Right cardiac atrium (tissue), 5 donors: ENCODE measurements at regions not wholly inside any gene's neighbourhood (a gene's known extent, or its start where the extent isn't known, plus 50 kb on each side); places are given as distances from the start of the nearest gene placed in this dataset.

Experiments used
- ATAC-seq, 2 donors: fragments of 200-7000 bp; cut with Tn5 transposase; one replicate each; pipeline versions ENCODE4 v1.8.0 to v1.9.1; 2020; ENCODE audit warnings: moderate library complexity in 2 of 2, mild to moderate bottlenecking in 1 of 2
- DNase-seq, 3 donors: peaks; one replicate each; pipeline ENCODE4 v3.0.0-alpha.2; 2020
- H3K27ac ChIP-seq: one replicate; pipeline ENCODE4 v1.5.1; 2013; ENCODE audit warnings: mild to moderate bottlenecking, low read length, control low read depth, moderate library complexity
- H3K27me3 ChIP-seq: one replicate; pipeline ENCODE4 v1.6.1; 2013; ENCODE audit not compliant: control insufficient read depth, insufficient read depth
- H3K4me1 ChIP-seq: one replicate; pipeline ENCODE4 v1.6.1; 2013; ENCODE audit warnings: low read length; ENCODE audit not compliant: control insufficient read depth, insufficient read depth
- H3K4me3 ChIP-seq: one replicate; pipeline ENCODE4 v1.5.1; 2013; ENCODE audit warnings: low read length, control low read depth
- H3K9me3 ChIP-seq: one replicate; pipeline ENCODE4 v1.6.1; 2013; ENCODE audit warnings: low read length; ENCODE audit not compliant: control insufficient read depth
- WGBS: extraction: QIAGEN DNeasy Blood & Tissue Kit; methylation state at CpG from one replicate; pipeline ENCODE4 v1.1.7; 2013; 5-methylcytosine and 5-hydroxymethylcytosine counted together
- intact Hi-C, 4 donors: fragments of 100-400 bp; cut with DNase I; formaldehyde crosslinking; loops; one replicate each; pipeline versions ENCODE4 v1.11.0 to v1.14.0; 2022 to 2023
- donor health status: healthy with polysubstance abuse.
- donor health status: DM: no; HTN: yes; CAD: no.
- donor health status: DM: no; HTN: no; CAD: no.
- donor health status: DM: no; HTN: yes; CAD: no; lungs with severe emphysema.
- donor health status: DM: yes; HTN: yes; CAD: no.

GRCh38 chr9:91086657-91087461, 274.9 kb downstream of the AUH start:
- H3K9me3 ChIP-seq, result no peaks in the 10 kb centered on the region
- H3K27me3 ChIP-seq, result no peaks in the 10 kb centered on the region
- H3K27ac ChIP-seq, result no peak overlapping the region
- H3K4me3 ChIP-seq, result no peak overlapping the region
- no peak for ATAC-seq
- no peak for DNase-seq
- intact Hi-C loops, result loop anchor here in 1 of 4 donors (5.0 kb wide), 1 partner anchor 345 kb away; no protein-coding TSS in a partner anchor
- no peaks in the 10 kb centered on the region for H3K4me1 ChIP-seq

- no peaks in the 10 kb centered on the region for H3K27me3 ChIP-seq
- H3K4me3 ChIP-seq, result no peak overlapping the region
- no peaks in the 10 kb centered on the region for H3K4me1 ChIP-seq
- no peaks in the 10 kb centered on the region for H3K9me3 ChIP-seq
- intact Hi-C loops, result loop anchor here in 1 of 4 donors (5.0 kb wide), 1 partner anchor 345 kb away; no protein-coding TSS in a partner anchor
- no peak for ATAC-seq
- no peak for DNase-seq
- H3K27ac ChIP-seq, result no peak overlapping the region
Measured at GRCh38 chr9:91087462-91087759, 274.3 kb downstream of the AUH start.

- H3K9me3 ChIP-seq, result no peaks in the 10 kb centered on the region
- WGBS, result 24% methylated on average over 6 of the region's 6 CpGs
- no peak overlapping the region for H3K4me3 ChIP-seq
- ATAC-seq (peak; percentile 59 to 62), DNase-seq (peak in 1 of 3 donors; percentile 58)
- intact Hi-C loops, result loop anchor here in 2 of 4 donors (5.0 to 10.0 kb wide), 2 partner anchors 335 to 343 kb away; partner anchors contain the start of gene NFIL3 (in 1 of the 2)
- no peaks in the 10 kb centered on the region for H3K27me3 ChIP-seq
- H3K27ac ChIP-seq, result no peak overlapping the region
- H3K4me1 ChIP-seq, result no peaks in the 10 kb centered on the region
Measured at GRCh38 chr9:91089405-91090129, 272.2 kb downstream of the AUH start.

GRCh38 chr9:91090130-91090410, 271.6 kb downstream of the AUH start:
- DNase-seq (no peak), ATAC-seq (no peak)
- Histone ChIP-seq H3K4me1 (no peaks in the 10 kb centered on the region), H3K27me3 (no peaks in the 10 kb centered on the region), H3K9me3 (no peaks in the 10 kb centered on the region), H3K27ac (no peak overlapping the region), H3K4me3 (no peak overlapping the region)
- WGBS, result 72% methylated on average over 5 of the region's 5 CpGs
- intact Hi-C loops, result loop anchor here in 1 of 4 donors (10.0 kb wide), 1 partner anchor 335 kb away; the partner anchor contains the start of gene NFIL3

- DNase-seq, result no peak
- Histone ChIP-seq H3K4me3 (no peak overlapping the region), H3K9me3 (no peaks in the 10 kb centered on the region), H3K4me1 (no peaks in the 10 kb centered on the region), H3K27me3 (no peaks in the 10 kb centered on the region), H3K27ac (no peak overlapping the region)
- WGBS, result 0% methylated on average over 1 of the region's 1 CpG
- ATAC-seq, result no peak
- intact Hi-C loops, result loop anchor here in 1 of 4 donors (10.0 kb wide), 1 partner anchor 333 kb away; the partner anchor contains the start of gene NFIL3
Measured at GRCh38 chr9:91092214-91092613, 269.5 kb downstream of the AUH start.

- WGBS, result 92% methylated on average over 1 of the region's 1 CpG
- Histone ChIP-seq H3K4me3 (no peak overlapping the region), H3K9me3 (no peaks in the 10 kb centered on the region), H3K4me1 (peaks cover 5% of the 10 kb centered on the region), H3K27ac (no peak overlapping the region), H3K27me3 (no peaks in the 10 kb centered on the region)
- DNase-seq (no peak), ATAC-seq (no peak)
- intact Hi-C loops, result loop anchor here in 1 of 4 donors (10.0 kb wide), 1 partner anchor 330 kb away; the partner anchor contains the start of gene NFIL3
Measured at GRCh38 chr9:91094324-91095088, 267.2 kb downstream of the AUH start.

- intact Hi-C loops, result loop anchor here in 1 of 4 donors (10.0 kb wide), 1 partner anchor 326 kb away; the partner anchor contains the start of gene NFIL3
- ATAC-seq (no peak), DNase-seq (no peak)
- 63% methylated on average over 10 of the region's 10 CpGs for WGBS
- H3K27ac ChIP-seq, result no peak overlapping the region
- H3K27me3 ChIP-seq, result no peaks in the 10 kb centered on the region
- peaks cover 11% of the 10 kb centered on the region for H3K4me1 ChIP-seq
- no peak overlapping the region for H3K4me3 ChIP-seq
- no peaks in the 10 kb centered on the region for H3K9me3 ChIP-seq
Measured at GRCh38 chr9:91098203-91098850, 263.4 kb downstream of the AUH start.

- intact Hi-C loops, result loop anchor here in 1 of 4 donors (10.0 kb wide), 1 partner anchor 325 kb away; the partner anchor contains the start of gene NFIL3
- 59% methylated on average over 4 of the region's 4 CpGs for WGBS
- Histone ChIP-seq H3K4me1 (peaks cover 11% of the 10 kb centered on the region), H3K4me3 (no peak overlapping the region), H3K9me3 (no peaks in the 10 kb centered on the region), H3K27ac (peak overlapping the region; percentile 79), H3K27me3 (no peaks in the 10 kb centered on the region)
- DNase-seq (no peak), ATAC-seq (no peak)
Measured at GRCh38 chr9:91099436-91099835, 262.3 kb downstream of the AUH start.

- intact Hi-C loops, result loop anchor here in 1 of 4 donors (10.0 kb wide), 2 partner anchors 94 to 324 kb away; partner anchors contain the start of gene NFIL3
- H3K9me3 ChIP-seq, result no peaks in the 10 kb centered on the region
- peak in 2 of 3 donors; percentile 44 to 69 for DNase-seq
Measured at GRCh38 chr9:91100878-91101450, 260.8 kb downstream of the AUH start.

GRCh38 chr9:91101611-91102168, 260.0 kb downstream of the AUH start:
- peak in 1 of 2 donors; percentile 18 for ATAC-seq
- no peak overlapping the region for H3K4me3 ChIP-seq
- intact Hi-C loops, result loop anchor here in 1 of 4 donors (10.0 kb wide), 2 partner anchors 93 to 323 kb away; partner anchors contain the start of gene NFIL3
- peaks cover 14% of the 10 kb centered on the region for H3K4me1 ChIP-seq
- peak overlapping the region; percentile 80 for H3K27ac ChIP-seq
- H3K27me3 ChIP-seq, result no peaks in the 10 kb centered on the region
- DNase-seq, result peak in 1 of 3 donors; percentile 49
- no peaks in the 10 kb centered on the region for H3K9me3 ChIP-seq
- WGBS, result 35% methylated on average over 7 of the region's 7 CpGs

More at GRCh38 chr9:91100878-91101450, 260.8 kb downstream of the AUH start:
- ATAC-seq, result peak; percentile 52 to 63
- Histone ChIP-seq H3K27ac (peak overlapping the region; percentile 80), H3K4me3 (no peak overlapping the region), H3K4me1 (peaks cover 11% of the 10 kb centered on the region), H3K27me3 (no peaks in the 10 kb centered on the region)
- WGBS, result 37% methylated on average over 6 of the region's 6 CpGs
